ENCODE measurements at regions not wholly inside any gene's neighbourhood (a gene's known extent, or its start where the extent isn't known, plus 50 kb on each side); places are given as distances from the start of the nearest gene placed in this dataset.
"Not testable (repeated sequence)": the region's sequence is repeated elsewhere in the genome, so short reads cannot be mapped to it uniquely, and the experiment has no call there.

DNA sequence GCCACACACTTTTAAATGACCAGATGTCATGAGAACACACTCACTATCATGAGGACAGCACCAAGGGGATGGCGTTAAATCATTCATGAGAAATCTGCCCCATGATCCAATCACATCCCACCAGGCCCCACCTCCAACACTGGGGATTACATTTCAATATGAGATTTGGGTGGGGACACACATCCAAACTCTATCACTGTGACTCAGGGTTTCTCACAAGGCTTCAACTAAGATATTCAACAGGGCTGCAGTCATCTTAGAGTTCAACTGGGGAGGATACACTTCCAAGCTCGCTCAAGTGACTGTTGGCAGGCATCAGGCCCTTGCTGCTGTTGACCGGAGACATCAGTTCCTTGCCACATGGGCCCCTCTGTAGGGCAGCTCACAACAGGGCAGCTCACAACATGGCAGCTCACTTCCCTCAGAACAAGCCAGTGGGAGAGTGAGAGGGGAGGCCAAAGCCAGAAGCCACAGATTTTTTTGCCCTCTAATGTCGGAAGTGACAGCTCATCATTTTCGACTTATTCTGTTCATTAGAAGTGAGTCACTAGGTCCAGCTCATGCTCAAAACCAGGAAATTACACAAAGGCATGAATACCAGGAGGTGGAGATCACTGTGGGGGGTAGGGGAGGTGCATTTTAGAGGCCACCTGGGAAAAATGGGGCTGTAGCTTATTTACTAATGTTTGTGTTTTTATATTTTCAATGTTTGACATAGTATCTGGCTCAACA, 50.8 kb upstream of the PTHLH start:
- no peak for DNase-seq

DNA sequence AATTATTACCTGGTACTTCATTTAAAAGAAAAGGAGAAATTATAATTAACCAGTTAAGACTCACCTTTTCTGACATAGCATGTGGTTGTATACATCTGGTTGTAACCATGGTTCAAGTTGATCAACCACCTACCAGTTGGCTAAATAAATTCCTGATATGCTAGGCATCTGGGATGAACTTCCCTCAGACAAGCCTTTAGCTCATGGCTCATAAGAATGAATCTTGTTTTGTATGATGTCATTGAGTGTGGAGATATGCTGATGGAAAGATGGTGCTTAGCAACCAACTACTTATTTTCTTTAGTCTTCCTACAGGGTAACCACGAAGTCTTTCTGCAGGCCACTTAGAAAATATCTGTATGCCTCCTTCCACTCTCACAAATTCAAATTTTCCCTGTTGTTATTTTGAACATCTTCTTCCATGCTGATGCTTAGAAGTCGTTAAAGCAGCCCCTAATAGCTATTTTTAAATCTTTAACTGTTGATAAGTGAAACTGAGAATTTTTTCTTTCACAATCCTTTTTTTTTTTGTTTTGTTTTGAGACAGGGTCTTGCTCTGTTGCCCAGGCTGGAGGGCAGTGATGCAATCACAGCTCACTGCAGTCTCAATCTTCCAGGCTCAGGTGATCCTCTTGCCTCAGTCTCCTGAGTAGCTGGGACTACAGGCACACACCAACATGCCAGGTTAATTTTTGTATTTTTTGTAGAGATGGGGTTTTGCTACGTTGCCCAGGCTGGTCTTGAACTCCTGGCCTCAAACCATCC, 51.9 kb upstream of the PTHLH start:
- no peak for DNase-seq

DNA sequence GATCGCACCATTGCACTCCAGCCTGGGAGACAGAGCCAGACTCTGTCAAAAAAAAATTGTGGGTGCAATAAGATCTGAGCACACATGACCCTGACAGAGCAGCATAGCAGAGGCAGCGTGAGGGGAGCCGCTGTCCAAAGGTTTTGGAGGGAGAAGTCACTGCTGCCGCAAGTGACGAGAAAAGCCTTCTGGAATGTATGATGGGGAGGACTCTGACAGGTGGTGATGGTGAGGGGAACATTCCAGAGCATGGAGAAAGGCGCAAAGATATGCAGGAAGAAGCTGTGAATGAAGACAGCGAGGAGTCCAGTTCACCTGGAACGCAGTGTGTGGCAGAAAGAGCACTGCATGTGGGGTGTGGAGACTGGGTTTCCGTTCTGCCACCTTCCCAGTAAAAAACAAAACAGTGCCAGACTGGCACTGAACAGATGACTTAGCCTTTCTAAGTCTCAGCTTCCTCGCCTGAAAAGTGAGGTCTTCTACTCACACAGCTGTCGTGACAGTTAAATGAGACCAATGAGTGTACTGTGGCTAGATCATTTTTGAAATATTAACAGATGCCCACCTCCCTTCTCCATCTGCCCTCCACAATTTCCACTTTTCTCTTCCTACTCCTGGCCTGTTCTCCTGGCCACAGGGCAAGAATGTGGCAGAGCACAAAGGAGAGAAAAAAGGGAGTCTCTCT, 53.4 kb upstream of the PTHLH start:
- DNase-seq = no peak

DNA sequence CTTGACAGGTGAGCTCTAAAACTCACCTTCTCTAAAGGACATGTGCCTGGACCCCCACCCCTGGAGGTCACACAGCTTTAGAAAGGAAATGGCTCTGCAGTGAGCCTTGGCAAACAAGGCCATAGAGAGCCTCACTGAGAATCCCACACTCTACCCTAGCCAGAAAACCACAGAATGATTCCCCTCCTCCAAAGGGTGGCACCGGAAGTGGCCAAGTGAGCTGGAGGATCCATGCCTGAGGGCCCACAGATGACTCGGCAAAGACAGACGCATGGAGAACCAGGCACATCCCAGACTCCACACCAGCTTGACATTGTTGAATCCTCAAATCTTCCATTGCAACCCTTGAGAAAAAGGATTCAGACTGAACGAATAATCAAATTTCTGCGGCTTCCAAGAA, 54.2 kb upstream of the PTHLH start:
- peak; percentile 9 for DNase-seq

DNA sequence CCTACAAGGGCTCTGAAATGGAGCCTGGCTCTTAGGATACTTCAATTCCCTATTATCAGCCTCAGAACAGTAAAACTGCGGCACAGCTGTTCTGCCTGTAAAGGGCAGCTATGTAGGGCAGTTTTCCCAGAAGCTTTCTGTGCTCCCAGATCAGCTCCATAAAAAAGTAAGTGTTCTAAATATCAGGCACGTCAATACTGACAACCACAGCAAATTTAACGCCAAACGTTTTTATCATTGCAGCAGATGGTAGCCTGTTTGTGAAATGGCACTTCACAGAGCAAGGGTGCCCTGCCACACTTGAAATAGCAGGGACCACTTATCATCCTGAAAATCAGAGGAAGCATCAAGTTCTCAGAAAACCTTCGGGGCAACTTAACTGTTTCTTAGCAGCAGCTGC, 54.8 kb upstream of the PTHLH start:
- peak; percentile 65 for DNase-seq

DNA sequence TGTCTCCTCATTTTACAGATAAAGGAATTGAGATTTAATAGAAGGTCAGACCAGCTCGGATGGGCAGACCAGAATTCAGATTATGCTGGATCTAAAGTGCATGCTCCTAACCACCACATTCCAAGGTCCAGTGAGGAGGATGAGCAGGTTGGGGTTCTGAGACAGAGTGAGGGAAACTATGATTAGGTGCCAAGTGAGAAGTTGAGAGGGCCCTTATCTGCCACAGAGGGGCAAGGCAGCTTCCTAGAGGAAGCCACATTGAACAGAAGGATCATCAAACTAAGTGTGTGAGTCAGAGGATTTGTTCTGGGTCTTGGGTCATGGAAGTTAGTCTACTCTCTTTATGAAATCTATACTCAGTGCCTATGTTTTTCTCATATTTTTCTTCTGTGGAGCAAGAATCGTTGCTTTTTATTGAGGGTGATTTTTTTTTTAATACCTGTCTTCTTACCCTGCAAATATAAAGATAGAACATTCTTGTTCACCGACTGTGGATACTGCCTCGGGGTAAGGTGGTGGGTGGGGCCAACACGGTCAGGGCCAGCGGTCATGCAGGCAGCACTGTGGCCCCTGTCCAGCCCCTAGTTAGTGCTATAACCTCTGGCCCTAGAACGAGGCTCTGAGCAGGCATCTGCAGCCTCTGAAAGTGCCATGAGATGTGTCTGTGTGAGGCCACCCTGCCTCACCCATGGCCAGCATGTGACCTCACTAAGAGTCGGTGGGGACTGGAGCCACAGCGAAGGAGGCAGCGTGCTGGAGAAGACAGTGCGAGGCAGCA, 55.6 kb upstream of the PTHLH start:
- no peak for DNase-seq

DNA sequence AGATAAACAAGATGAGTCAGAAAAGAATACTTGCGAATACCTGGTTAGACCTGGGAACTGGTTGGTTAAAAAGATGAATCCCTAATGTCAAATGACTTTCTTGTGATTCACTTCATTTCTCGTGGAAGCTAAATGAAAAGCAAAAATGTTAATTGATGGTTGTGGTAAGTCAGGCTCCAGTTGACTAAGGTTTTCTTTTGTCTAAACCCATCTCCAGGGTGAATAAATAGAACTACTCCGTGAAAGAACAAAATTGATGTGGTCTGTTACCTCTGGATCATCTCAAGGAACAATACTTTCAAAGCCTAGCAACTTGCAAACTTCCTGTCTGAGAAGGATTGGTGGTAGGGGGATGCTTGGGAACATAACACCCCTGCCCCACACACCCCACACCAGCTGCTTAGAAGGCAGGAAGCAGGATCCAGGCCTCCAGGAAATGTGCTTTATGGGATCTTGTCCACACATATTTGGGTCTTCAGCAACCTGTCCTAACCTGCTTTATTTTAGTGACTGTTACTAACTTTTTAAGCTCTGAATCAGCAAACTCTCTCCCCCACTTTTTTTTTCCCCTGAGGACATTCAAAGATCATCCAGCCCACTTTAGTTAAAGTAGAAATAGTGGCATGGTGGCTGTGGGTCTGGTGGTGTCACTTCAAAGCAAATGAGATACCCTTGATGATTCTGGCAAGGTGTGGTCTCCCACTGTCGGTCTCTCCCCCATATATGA, 60.4 kb upstream of the PTHLH start:
- DNase-seq = no peak

DNA sequence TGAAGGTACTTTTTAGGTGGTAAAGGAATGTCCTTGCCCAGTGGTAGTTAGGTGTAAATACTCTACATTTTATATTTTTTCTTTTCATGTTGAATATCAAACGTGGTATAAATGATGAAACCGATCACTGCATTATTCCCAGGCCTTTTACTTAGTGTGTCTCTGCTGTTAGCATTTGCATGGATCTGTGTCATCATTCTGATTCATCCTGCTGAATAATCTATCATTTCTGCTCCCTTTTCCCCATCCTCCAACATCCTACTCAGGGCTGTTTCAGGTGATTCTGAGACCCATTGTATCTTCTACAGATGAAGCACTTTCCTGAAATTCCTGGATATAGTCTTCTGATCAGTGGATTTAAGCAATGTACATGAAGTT, 61.0 kb upstream of the PTHLH start:
- no peak for DNase-seq

DNA sequence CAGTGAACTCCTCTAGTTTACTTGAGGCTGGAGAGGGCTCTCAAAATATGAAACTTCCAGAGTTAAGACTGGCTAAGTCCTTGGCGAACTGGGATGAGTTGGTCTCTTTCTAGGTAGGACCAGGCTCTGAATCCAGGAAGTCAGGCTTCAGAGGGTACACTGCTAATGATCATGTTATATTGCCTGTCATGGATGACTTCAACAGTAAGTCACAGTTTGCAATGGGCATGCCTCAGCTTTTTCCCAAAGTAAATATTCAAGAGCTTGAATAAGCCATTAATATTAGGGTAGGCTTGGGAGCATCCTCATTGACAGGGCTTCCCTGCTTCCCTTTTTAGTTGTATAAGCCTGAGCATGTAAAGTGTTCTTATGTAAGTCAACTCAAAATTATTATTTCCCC, 61.7 kb upstream of the PTHLH start:
- no peak for DNase-seq

DNA sequence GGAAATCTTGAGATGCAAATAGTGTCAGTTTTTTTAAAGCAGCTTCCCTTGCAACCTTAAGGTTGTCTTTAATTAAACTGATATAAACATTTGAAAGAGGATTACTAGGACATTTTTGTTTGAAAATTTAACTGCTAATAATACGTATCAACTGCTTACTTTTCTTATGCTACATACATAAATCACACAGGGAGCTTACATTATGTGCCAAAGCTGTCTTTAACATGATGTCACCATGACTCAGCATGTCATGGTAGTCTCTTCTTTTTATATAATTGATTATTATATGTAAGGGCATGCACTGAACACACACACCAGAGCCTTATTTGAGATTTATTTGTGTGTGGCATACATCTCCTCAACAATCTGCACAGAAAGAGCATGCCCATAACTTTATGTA, 63.0 kb upstream of the PTHLH start:
- no peak for DNase-seq

DNA sequence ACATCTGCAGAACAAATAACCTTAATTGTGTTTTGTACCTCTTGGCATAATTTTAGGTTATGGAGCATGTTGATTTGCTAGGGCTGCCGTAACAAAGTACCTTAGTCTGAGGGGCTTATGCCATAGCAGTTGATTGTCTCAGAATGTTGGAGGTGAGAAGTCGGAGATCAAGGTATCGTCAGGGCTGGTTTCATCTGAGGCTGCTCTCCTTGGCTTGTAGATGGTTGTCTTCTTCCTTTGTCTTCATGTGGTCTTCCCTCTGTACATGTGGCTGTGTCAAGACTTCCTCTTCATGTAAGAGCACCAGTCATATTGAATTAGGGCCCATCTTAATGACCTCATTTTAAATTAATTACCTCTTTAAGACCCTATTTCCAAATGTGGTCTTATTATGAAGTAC, 64.4 kb upstream of the PTHLH start:
- DNase-seq = no peak

DNA sequence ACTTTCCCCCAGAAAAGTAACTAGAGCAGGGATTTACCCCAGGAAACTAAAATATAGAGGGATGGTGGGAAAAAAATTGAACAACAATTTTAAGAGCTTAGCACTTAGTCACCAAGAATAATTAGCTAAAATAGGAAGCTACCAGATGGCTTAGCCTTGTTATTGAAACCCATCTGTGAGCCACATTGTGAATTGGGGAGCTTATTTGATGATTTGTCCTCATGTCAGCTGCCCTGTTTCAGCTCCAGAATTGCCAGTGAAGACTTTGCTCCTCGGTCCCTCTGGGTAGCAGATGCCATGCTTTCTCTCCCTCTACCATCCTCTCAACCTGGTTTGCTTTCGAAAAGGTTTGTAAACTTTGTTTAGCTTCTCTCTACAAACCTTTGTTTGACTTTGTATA, 67.7 kb upstream of the PTHLH start:
- no peak for DNase-seq

DNA sequence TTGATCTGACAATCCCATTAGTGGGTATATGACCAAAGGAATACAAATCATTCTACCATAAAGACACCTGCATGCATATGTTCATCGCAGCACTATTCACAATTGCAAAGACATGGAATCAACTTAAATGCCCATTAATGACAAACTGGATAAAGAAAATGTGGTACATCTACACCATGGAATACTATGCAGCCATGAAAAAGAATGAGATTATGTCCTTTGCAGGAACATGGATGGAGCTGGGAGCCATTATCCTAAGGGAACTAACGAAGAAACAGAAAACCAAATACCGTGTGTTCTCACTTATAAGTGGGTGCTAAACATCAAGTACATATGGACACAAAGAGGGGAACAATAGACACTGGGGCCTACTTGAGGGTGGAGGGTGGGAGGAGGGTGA, 74.1 kb upstream of the PTHLH start:
- DNase-seq = not testable (repeated sequence)

DNA sequence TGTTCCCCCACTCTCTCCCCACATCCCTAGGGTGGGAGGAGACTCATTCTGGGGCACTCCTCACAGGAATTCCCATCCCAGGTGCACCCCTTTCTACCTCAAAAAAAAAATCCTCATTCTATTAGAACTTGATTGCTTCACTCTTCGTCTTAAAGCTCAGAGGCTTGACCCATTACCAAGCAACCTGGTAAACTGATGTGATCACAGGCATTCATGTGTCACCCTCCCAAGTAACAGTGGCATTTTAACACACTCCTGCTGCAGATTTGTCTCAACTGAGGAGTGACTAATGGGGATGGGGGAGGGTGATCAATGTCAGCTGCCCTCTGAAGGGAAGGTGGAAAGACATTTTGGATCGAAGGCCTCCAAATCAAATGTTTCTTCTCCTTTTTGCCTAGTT, 78.1 kb upstream of the PTHLH start:
- DNase-seq = no peak

DNA sequence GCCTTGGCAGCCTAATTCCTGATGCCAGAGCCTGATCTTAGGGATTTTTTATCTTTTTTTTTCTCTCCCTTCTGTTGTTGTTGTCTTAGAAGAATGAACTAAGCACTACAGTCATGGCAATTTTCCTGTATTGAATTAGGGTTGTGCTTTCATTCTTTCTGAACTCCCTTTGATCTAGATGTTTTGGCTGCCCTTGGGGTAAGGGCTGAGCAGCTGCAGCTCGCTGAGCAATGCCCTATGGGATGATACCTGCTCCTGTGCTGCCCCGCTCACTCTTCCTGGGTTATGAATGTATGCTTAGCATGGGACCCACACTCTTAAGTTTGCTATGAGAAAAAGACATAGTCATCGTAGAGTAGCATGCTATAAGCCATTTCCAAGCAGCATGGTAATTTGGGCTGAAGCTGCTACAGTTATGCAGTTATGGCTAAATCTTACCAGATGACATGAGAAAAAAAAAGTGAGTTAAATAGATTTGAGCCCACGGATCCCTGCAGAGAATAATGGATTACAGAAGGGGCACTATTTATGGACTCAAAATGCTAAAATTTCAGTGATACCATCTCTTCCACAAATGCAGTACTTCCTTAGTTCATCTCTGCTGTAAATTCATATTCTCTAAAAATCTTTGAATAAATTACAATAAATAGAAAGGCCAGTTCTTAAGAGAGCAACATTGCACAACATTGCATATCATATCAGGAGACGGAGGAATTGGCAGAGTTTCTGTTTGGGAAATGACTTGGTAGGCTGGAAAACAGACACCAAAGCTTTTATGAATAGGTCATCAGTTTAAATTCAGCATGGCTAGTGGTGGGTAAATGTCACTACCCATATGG, 79.2 kb upstream of the PTHLH start:
- no peak for DNase-seq

DNA sequence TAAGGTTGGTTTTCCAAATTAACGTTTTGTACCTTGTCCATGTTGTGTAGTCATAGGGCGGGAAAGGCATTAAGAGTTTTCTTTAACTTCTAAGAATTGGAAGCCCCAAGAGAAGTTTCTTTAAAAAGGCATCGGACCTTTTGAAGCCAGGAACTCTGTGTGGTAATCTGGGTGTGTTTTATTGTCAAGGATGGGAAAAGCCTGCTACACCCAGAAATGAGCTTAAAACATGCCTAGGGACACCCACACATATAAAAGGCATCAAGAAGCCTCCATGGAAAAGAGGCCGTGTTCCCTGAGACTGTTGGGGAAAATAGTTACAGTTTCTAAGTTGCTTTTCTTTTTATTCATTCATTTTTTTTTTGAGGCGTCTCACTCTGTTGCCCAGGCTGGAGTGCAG, 81.0 kb upstream of the PTHLH start:
- DNase-seq = no peak

DNA sequence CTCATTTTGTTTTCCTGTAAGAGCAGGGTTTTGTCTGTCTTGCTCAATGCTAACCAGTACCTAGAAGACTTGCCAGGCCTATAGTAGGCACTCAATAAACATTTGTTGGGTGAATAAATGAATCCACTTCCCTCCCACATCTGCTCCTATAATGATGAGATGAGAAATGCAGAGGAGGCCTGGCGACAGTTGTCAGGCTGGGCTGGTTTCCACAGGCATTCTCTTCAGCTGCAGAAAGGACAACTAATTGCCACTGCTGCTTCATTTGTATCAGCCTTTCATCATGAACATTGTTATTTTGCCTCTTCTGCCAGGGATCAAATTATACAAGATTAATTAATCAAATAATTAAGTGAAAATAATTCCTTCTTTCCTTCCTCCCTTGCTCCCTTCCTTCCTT, 82.0 kb upstream of the PTHLH start:
- no peak for DNase-seq

DNA sequence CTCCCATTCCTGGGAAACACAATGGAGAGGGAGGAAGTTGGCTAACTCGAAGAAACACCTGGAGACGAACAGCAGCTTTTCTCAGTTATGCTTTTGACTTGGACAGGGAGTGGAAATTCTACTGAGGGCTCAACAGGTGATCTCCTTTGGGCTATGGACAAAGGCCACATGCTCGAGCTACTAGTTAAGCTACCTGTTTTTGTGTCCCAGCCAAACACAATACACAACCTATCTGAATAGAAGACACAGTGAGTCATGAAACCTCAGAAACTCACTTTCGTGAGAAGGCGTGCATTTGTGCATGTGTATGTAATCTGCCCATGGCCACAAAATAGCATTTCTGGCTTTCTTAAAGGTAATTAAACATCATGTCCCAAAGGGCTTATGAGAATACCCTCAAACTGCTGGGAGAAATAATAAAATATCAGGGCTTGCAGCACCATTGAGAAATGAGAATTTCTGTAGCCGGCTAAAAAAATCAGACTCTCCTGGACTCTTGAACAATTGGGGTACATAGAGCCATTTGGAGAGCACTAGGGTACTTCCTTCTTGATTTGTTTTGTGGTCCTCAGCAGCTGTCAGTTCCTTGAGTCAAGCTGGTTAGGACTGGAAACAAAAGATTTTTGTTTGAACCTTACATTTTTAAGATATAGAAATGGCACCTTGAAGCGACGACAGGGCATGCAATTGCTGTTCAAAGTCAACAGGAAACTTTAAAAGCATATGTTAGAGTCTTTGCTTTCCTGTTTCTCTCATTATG, 85.5 kb upstream of the PTHLH start:
- no peak for DNase-seq

DNA sequence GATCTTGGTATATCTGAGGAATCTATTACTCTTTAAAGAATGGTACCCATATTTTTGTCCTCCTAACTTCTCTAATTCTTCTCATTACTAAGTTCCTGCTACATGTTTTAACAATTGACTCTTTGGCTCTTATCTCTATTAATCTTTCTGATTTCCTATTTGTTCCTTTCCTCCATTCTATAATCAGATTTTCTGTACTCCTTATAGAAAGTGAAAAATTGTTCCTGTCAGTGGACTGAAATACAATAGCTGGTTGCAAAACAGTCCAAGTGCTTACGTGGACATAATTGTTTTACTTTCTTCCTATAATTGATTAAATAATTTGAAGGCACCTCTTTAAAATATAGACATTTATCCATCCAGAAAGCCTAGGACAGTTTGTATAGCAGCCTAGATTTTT, 86.7 kb upstream of the PTHLH start:
- no peak for DNase-seq

DNA sequence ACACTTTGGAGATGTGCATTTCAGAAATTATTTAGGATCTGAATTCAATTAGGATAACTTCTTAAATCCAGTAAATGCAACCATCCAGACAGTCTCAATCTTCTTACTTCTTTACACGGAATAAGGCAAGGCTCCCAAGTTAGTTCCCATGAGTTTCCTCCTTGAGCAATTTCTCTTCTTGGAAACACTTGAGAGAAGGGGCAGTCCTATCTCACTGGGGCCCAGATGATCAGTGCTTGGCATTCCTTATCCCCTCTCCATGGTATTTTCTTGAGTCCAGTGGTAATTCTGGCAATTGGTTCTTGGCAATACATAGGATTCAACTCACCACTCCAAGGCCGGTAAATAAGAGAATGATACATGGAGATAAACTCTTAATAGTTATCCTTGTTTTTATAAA, 87.1 kb upstream of the PTHLH start:
- DNase-seq = no peak

DNA sequence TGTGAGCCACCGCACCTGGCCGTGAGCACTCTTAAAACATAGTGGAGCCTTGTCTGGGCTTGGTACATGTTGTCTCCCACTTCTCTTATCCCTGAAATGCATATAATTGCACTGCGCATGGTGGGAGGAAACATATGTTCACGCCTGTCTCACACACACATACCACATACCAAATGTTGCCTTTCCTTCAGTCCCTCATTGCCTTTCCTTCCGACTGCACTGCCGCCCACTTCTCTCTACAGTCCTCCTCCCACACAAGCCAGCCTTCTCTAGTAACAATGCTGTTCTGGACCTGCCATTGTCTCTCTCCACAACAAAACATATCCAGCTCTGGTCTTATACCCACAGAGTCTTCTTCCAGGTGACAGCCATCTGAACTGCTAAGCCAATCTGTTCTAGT, 88.3 kb upstream of the PTHLH start:
- DNase-seq = no peak
